HG03521 (cell line): ENCODE measurements at regions not wholly inside any gene's neighbourhood (a gene's known extent, or its start where the extent isn't known, plus 50 kb on each side); places are given as distances from the start of the nearest gene placed in this dataset.

Experiments
- ATAC-seq: cut with Tn5 transposase; IDR thresholded peaks from one replicate; pipeline ENCODE4 v1.9.1; 2021; ENCODE audit warnings: mild to moderate bottlenecking, moderate library complexity; ENCODE audit not compliant: unreplicated experiment

DNA sequence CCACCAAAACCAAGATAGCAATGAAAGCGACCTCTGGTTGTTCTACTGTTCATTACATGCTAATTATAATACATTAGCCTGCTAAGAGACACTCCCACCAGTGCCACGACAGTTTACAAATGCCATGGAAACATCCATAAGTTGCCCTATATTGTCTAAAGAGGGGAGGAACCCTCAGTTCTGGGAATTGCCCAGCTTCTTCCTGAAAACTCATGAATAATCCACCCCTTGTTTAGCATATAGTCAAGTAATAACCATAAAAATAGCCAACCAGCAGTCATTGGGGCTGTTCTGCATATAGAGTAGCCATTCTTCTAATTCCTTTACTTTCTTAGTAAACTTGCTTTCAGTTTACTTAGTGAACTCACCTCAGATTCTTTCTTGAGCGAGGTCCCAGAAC is 189.8 kb upstream of the SOX11 start:
- no peak for ATAC-seq

DNA sequence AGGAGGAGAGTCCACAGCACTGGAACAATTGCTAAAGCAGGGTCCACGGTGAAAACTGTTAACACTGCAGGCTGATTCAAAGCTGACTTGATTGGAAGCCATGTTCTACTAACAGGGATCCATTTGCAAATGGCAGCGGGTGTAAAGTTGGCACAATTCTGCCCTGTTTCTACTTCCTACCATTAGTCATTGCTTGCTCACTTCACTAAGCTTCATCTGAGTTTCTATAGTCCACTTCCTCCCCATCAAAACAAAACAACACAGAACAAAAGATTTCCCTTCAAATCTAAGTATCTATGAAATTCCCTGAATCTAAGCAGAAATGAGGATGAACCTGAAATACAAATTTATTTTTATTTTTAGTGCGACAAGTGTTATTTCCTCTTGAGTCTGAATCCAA is 187.4 kb upstream of the SOX11 start:
- no peak for ATAC-seq

DNA sequence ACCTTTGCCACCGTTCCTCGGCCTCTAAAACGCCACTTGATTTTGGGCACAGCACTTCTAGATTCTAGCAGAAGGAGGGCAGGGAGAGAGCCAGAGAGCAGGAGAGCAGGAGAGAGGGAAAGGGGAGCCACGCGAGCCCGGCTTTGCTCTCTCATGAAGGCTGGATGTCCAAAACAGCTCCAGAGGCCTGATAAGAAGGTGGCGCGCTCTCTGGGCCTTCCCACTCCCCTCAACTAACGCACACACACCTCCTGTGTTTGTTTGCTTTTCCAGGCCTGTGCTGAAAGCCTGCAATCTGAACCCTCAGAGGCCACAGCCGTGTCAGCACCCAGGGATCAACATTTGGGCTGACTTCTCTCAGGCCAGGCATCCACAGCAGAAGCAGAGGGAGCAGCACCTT is 184.8 kb upstream of the SOX11 start:
- no peak for ATAC-seq

DNA sequence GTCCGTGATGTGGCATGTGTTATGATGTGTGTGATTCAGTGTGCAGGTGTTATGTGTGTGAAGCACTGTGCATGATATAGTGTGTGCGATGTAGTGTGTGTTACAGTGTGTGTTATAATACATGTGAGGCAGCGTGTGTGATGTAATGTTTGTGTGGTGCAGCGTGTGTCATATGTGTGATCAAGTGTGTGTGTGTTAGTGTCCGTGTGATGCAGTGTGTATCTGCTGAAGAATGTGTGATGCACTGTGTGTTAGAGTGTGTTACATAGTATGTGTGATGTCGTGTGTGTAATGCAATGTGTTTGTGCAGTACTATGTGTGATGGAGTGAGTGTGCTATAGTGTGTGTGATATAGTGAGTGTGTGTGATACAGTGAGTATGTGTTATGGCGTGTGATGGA is 182.8 kb upstream of the SOX11 start:
- no peak for ATAC-seq

DNA sequence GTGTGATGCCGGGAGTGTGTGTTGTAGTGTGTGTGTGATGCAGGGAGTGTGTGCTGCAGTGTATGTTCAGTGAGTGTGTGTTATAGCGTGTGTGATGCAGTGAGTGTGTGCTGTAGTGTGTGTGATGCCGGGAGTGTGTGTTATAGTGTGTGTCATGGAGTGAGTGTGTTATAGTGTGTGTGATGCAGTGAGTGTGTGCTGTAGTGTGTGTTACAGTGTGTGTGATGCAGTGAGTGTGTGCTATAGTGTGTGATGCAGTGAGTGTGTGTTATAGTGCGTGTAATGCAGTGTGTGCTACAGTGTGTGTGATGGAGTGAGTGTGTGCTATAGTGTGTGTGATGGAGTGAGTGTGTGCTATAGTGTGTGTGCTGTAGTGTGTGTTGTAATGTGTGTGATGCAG is 182.1 kb upstream of the SOX11 start:
- ATAC-seq: no peak

DNA sequence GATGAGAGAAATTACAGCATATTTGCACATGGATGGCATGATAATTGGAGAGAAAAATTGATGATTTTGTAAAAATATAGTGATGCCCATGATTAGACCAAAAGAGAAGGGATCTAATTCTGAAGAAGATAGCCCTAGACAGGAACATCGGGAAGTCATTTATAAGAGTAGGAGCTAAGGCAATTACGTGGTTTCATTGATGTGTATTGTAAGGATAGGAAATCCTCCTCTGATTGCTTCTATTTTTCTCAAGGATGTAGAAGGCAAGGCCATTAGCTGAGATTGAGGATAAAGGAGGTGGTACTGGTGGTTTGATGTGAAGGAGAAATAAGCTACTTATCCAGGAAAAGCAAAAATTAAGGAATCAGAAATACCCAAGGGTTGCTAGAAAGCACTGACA is 176.5 kb upstream of the SOX11 start:
- no peak for ATAC-seq

DNA sequence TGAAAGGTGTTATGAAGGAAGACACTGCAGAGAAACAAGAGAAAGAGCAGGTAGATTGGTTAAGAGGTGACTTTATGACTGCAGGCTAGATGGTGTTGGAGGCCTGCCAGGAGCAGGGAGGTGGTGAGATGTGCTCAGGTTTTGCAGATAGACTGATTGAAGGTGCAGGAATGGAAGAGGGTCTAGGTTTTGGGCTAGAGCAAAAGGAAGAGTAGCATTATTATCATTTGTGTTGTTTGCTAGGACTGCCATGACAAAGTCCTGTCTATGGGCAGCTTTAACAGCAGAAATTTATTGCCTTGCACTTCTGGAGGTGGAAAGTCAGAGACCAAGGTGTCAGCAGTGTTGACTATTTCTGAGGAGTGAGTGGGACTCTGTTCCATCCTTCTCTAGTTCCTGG is 172.9 kb upstream of the SOX11 start:
- ATAC-seq: no peak

DNA sequence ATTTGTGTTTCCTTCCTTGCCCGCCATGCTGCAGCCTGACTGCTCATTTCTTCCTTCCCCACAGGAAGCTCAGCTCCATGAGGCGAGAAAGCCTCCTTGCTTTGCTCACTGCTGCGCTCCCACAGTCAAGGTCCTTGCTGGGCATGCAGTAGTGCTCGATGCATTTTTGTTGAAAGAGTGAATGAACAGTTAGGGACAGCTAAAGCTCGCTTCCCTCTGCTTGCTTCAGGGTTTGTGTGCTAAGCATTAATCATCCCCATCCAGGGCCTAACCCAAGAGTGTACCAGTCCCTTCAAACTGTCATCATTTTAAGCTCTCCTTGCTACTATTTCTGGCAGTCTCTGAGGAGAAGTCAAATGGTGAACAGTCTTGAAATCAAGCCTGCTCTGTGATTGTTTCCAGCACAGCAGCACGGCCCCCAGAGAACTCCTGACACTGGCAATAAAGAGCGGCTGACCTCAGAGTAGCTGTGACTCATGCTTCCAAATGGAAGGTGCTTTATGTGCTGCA is 171.7 kb upstream of the SOX11 start:
- ATAC-seq: no peak

DNA sequence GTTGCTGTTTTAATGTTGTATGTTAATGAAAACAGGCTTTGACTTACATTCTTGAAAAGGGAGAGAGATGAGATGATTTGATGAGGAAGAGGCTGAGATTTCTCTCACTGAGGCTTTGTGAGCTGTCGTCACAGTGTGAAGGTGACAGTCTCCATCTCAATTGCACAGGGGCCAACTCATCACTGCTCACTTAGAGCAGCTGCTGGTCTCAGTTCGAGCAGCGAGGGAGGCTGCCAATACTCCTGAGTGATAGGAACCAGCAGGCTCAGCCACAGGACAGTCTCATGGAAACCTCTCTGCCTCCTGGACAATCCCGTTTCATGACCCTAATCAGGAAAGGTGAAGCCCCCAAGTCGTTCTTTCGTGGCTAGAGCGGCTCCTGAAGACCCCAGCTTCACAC is 170.7 kb upstream of the SOX11 start:
- no peak for ATAC-seq

DNA sequence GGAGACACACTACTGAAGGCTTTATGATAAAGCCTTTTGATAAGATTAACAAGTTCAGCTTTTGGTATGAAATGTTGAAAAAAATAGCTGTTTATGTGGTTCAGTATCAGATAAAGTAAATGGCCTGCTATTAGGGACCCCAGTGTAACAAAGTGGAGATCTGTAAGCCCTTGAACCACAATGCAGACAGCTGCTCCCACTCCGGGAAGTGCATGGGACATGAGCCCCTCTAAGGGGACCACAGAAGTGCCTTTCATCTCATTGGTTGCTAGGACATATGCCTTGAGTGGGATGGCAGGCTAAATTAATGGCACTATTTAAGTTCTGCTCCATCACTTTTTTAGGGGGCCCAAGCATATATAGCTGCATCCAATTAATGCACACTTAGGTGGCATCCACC is 167.6 kb upstream of the SOX11 start:
- no peak for ATAC-seq

DNA sequence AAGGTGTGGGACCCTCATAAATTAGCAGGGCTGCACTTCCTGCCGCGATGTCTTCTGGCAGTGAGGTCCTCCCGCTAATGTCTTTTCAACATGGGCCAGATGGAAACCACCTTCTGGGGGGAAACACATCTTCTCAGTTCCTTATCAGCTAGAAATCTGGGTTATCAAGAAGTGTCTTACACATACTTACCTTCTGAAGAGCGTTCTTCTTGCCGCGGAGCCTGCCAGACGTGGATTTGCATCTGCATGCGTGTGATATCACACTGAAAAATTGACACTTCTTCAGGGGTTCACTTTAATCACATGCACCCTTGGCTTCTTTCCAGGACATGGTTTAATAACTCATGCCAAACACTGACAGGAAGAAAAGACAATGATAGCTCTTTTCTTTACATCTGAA is 163.5 kb upstream of the SOX11 start:
- no peak for ATAC-seq

DNA sequence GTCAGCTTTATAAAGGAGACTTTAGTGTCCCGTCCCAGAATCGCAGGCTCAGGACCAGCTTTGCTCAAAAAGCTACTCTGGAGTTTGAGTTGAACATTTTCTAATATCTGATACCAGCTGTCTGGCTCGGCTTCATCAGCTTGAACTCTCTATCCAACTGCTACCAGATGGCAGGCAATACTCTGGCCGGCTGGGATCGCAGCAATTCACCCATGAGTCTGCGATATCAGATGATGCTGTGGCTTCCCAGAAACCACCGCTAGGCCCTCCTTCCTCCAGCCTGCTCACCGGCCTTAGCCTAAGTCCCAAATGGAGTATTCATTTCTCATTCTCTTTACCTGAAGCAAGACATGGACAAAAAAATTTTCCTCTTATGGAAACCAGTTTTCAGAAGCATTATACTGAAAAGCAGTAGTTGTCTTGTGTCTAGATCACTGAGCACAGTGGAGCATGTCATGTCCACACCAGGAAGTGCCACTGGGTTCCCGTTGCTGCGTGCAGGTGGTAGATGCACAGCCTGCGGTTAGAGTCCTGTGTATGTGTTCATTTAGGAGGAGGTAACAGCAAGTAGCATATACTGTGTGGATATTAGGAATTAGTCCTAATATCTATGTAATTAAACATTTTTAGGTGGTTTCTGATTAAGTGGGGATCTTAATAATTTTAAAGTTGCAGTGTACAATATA is 162.0 kb upstream of the SOX11 start:
- ATAC-seq: no peak

DNA sequence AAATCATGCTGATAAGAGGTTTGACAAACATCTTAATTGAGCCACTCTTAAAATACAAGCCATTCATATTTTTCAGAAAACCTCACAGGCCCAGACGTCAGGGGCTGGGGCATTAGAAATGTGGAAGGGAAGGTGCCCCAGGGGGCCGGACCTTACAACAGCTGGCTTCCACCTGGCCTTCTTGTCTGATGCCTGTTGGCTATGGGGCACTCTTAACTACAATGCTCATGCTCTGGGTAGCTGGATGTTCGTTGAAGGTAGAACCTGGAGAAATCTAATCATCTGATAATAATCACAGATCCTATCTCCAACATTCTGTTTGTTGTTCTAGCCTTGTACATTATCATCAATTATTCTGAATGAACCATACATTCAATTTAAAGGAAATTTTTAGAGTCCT is 156.9 kb upstream of the SOX11 start:
- ATAC-seq: no peak

DNA sequence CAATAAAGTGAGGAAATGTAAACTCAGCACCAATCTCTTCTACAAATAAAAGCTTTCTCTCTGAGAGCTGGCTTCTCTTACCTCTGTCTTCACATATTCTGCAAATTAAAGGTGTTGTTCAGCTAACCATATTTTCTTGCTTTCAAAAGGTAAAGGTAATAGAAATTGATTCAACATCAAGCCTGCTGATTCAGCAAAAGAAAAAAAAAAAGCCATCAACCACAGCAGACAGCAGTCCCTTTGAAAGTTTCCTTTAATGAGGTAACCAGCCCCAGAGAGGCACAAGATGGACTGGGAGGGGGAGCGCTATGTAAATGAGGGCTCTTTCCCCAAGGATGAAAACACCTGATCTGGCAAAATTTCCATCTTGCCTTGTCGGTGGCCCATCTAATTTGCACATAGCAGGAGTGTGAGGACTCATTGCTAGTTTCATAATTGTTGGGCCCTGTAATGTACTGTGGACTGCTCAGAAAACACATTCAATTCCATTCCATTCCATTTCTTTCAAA is 154.9 kb upstream of the SOX11 start:
- ATAC-seq: no peak

DNA sequence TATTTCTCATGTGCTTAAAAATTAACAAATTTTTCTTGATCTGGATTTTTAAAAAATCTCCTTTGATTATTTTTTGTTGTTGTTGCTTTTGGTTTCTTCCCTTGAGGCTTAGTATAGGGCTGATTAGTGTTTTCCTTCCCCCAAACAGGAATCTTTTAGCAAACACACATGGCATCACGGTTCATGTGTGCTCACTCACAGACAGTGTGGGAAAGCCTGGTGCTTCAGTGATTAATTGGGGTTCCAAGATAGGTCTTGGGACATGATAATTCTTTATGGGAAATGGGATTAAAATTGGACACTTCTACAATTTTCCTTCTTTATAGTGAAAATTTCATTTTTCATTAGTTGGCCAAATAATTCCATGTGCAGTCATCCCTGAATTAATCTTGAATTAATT is 153.9 kb upstream of the SOX11 start:
- no peak for ATAC-seq

DNA sequence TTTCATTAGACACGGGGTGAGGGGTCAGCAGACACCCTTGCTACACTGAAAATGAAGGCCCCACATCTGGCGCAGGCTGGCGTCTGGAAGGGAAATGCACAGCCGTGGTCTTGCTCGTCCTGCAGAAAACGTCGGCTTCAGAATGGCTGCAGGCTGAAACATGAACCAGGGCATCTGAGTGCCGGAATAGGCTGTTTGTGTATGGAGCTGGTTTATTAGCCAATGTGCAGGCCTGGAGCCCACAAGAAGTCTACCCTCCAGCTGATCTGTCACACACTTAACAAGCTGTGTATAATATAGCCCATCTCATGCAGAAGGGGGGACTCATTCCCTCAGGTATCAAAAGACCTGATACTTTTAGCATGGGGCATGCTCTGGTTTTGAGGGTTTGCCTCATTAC is 153.4 kb upstream of the SOX11 start:
- no peak for ATAC-seq

DNA sequence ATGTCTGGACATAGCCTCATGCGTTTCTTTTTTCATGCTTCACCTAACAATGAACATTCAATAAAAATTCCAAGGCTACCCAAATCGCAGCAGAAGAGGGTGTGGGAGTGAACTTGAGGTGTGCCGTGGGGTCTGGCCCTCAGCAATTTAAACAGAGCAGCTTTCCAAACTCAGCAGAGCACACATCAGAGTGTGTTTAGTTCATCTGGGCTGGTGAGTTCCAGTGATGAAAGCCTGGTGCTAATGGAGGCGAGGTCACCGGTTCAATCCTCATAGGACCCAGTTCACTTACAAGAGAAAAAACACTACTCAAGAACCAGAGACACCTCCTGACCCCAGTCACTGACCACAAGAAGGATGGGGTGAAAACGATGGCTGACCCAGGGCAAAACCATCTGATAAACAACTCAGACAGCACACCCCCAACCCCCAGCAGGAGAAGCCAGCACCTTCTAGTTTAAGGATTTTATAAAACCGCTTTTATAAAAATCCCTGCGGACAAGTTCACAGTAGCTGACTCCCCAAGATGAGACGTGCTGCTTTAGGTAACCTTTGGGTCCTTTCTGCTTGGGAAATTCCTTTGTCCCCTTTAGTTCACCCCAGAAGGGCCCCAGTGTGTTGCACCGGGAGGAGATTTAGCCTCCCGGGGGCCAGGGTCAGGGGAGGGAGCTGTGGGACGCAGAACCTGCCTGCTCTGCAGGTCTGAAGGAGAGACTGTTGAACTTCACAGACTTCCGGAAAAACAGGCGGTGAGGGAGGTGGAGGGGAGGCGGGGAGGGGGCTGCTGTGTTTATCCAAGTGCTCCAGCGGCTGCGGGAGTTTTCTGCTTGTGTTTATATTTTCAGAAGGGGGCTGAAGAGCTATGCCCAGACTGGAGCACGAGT is 152.7 kb upstream of the SOX11 start:
- no peak for ATAC-seq

DNA sequence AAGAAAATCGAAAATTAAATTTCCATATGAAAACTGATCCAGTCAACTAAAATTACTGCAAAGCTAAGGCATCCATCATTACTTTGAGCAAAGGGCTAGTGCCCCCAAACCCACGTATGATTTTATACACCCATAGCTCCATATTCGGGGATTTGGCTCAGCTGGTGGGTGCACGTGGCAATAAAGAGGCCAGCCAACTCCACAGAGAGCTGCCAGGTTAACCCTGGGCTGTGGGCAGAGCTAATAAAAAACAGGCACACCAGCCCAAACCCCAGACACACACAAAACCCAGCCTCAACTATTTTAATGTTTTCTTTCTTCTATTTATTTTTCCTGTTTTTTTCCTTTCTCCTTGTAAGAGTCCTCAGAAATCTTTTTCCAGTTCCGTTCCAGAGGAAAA is 151.3 kb upstream of the SOX11 start:
- no peak for ATAC-seq

DNA sequence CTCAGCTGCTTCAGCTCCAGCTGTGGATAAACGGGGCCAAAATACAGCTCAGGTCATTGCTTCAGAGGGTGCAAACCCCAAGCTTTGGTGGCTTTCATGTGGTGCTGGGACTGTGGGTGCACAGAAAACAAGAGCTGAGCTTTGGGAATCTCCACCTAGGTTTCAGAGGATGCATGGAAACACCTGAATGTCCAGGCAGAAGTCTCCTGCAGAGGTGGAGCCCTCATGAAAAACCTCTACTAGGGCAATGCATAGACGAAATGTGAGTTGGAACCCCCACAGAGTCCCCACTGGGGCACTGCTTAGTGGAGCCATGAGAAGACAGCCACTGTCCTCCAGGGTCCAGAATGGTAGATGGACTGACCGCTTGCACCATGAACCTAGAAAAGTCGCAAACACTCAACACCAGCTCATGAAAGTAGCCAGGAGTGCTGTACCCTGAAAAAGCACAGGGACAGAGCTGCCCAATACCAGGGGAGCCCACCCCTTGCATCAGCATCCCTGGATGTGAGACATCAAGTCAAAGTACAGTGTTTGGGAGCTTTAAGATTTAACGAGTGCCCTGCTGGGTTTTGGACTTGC is 147.9 kb upstream of the SOX11 start:
- no peak for ATAC-seq

DNA sequence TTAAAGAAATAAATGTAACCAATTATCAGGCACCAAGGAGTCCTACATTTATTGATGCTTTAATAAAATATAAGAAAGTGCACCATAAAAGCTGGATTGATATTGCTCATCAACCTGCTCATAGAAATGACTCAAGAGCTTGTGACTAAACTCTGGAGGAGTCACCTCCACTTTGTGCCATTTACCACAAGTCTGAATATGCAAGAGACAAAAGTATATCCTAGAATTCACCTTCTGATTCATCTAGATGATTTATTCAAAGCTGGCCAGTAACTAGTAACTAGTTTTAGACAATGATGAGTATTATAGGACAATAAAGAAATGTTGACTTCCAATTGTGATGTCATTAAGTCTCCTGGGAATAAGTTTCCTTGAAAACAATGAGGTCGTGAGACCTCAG is 146.0 kb upstream of the SOX11 start:
- no peak for ATAC-seq

DNA sequence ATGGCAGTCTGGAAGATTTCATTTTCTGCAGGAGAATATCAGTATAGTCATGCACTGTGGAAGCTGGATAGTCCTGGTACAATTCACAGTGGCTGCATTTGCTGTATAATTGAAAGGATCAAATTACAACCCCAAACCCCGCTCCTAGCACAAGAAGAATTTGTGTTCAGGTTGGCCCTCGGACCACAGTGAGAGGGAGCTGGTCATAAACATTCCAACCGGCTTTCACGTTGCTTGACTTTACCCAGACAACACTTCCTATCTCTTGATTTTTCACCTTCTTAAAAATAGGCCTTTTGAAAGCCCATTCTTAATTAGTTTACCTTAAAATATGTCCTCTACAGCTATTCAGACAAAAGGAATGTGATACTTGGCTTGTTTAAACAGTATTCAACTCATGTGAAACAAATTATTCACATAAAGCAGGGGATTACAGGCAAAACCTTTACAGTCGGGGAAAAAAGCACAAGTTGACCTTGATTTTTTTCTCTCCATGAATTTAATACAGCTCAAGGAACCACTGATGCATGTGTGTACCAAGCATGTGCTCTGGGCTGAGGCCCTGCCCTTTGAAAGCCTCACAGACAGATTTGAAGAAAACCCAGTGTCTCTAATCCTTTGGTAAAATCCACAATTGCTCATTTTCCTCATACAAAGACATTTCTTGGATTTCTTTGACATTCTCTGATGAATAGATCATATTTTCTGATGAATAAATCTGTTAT is 143.0 kb upstream of the SOX11 start:
- ATAC-seq: no peak
